ENCODE measurements at regions not wholly inside any gene's neighbourhood (a gene's known extent, or its start where the extent isn't known, plus 50 kb on each side); places are given as distances from the start of the nearest gene placed in this dataset.

DNA sequence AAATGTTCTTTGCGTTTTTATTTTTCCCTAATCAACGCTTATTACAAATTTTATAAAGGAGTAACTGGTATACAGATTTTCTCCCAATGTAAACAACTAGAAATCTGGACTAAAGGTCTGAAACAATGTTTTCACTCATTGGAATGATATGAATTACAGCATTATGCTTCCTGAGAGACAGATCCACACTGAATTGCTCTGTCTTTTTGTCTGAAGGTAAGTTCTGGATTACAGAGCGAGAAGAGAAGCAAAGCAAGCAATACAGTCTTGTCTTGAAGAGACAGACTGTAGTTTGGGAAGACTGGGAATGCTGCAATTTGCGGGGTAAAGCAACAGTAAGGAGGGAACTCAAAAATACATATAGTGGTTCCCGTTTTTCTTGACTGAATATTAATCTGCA, 262.2 kb upstream of the PABPC4L start:
- TF ChIP-seq POLR2A (IDR thresholded peaks at IDR 0.05) = no peak
- TF ChIP-seq, protein P1, sequence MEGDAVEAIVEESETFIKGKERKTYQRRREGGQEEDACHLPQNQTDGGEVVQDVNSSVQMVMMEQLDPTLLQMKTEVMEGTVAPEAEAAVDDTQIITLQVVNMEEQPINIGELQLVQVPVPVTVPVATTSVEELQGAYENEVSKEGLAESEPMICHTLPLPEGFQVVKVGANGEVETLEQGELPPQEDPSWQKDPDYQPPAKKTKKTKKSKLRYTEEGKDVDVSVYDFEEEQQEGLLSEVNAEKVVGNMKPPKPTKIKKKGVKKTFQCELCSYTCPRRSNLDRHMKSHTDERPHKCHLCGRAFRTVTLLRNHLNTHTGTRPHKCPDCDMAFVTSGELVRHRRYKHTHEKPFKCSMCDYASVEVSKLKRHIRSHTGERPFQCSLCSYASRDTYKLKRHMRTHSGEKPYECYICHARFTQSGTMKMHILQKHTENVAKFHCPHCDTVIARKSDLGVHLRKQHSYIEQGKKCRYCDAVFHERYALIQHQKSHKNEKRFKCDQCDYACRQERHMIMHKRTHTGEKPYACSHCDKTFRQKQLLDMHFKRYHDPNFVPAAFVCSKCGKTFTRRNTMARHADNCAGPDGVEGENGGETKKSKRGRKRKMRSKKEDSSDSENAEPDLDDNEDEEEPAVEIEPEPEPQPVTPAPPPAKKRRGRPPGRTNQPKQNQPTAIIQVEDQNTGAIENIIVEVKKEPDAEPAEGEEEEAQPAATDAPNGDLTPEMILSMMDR (IDR thresholded peaks at IDR 0.05) = no peak
- H3K36me3 ChIP-seq = no peaks in the 10 kb centered on the region
- intact Hi-C loops (cut with DNase I) = no loop called here

DNA sequence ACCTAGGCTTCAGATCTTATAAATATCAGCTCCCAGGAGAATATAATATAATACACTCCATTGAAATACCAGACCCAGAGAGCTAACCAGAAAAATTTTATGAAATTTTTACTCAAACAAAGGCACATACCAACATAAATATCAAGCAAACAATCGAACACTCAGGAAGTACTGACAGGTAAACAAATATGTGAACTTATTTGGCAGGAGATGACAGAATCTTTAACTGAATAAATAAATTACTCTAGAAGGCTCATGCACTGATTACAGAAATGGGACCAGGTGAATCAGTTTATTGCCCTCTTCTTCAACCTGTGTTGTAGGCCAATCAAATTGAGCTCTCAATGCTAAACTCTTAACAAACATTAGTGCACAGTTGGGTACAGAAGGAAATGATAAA, 225.2 kb upstream of the PABPC4L start:
- 72 to 73% methylated on average over 1 of the region's 1 CpG for WGBS, 2 donors
- intact Hi-C loops (cut with DNase I) = no loop called here

More for the DNA sequence above, 262.2 kb upstream of the PABPC4L start:
- DNase-seq = no peak
- H3K27me3 ChIP-seq = no peaks in the 10 kb centered on the region
- WGBS, 2 donors = 89 to 93% methylated on average over 5 of the region's 5 CpGs
- H3K27ac ChIP-seq = no peak overlapping the region
- H3K4me3 ChIP-seq (replicated peaks in 1 of 3) = no peak overlapping the region
- no peaks in the 10 kb centered on the region for H3K9me3 ChIP-seq
- H3K4me1 ChIP-seq = no peaks in the 10 kb centered on the region

DNA sequence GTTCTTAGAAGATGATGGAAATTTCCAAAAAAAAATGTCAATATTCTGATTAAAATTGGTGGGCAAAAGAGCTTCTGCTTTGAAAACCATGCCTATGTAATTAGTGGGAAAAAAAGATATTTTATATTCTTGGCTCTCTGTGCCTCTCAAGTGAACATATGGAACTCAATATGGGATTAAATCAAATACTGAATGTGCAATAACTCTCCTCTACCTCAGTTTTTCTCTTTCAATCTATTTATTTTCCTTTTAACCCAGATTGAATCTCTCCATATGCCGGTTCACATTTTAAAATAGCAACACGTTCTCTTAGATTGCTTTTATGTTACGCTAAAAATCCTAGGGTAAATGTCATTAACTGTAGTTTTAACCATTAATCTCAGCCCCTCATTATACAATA, 224.2 kb upstream of the PABPC4L start:
- no peaks in the 10 kb centered on the region for H3K4me1 ChIP-seq
- TF ChIP-seq, protein P1 (IDR thresholded peaks at IDR 0.05) = no peak
- no peak for TF ChIP-seq POLR2A (IDR thresholded peaks at IDR 0.05)
- no peak for DNase-seq
- H3K9me3 ChIP-seq = no peaks in the 10 kb centered on the region
- WGBS, 2 donors = 60 to 89% methylated on average over 3 of the region's 3 CpGs
- H3K27ac ChIP-seq = no peak overlapping the region
- H3K27me3 ChIP-seq = no peaks in the 10 kb centered on the region
- no peaks in the 10 kb centered on the region for H3K36me3 ChIP-seq
- no peak overlapping the region for H3K4me3 ChIP-seq (replicated peaks in 1 of 3)
- intact Hi-C loops (cut with DNase I) = no loop called here

More for the DNA sequence above, 225.2 kb upstream of the PABPC4L start:
- Histone ChIP-seq H3K9me3 (no peaks in the 10 kb centered on the region), H3K36me3 (no peaks in the 10 kb centered on the region), H3K4me3 (replicated peaks in 1 of 3) (no peak overlapping the region), H3K27me3 (no peaks in the 10 kb centered on the region), H3K27ac (no peak overlapping the region), H3K4me1 (no peaks in the 10 kb centered on the region)
- DNase-seq = no peak
- no peak for TF ChIP-seq POLR2A (IDR thresholded peaks at IDR 0.05)
- TF ChIP-seq, protein P1 (IDR thresholded peaks at IDR 0.05) = no peak

DNA sequence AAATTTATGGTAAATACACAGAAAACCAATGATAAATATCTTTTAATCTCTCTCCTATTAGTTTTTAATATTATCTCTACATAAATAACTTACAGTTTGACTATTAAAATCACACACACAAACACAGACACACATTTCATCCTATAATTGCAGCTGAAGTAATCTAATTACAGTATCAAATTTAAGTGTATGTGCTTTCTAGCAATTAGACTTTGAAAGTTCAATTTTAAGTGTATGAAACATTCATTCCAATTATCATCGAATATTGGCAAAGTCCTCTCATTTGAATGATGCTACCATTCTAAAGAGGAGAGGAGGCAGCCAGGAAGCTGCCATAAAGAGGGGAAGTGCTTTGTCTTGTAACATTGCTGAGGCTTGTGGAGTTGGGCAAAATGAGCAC, 221.2 kb upstream of the PABPC4L start:
- Histone ChIP-seq H3K36me3 (no peaks in the 10 kb centered on the region), H3K9me3 (no peaks in the 10 kb centered on the region), H3K27ac (no peak overlapping the region), H3K4me3 (replicated peaks in 1 of 3) (no peak overlapping the region), H3K4me1 (no peaks in the 10 kb centered on the region), H3K27me3 (no peaks in the 10 kb centered on the region)
- WGBS, 2 donors = 60 to 65% methylated on average over 1 of the region's 1 CpG
- DNase-seq = no peak
- intact Hi-C loops (cut with DNase I) = no loop called here
- TF ChIP-seq, protein P1 (IDR thresholded peaks at IDR 0.05) = no peak
- TF ChIP-seq POLR2A (IDR thresholded peaks at IDR 0.05) = no peak

DNA sequence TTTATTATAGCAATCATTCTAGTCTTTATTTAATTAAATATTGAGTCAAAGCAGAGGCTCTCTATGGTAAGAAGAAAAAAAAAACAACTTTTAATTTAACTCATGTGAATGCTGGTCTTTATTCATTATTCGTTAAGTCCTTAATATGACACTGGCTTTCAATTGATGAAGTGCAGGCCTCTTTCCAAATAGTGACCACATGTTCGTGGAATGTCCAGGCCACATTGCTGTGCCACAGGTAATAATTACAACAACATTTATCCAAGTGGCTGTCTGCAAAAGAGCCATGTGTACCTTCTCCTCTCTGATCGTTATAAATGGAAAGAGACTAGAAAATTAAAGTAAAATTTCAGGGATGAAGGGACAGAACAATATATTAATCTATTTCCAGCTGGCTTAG, 220.1 kb upstream of the PABPC4L start:
- WGBS, 2 donors = 70 to 80% methylated on average over 3 of the region's 3 CpGs
- TF ChIP-seq, protein P1 (IDR thresholded peaks at IDR 0.05) = no peak
- no peak for TF ChIP-seq POLR2A (IDR thresholded peaks at IDR 0.05)
- Histone ChIP-seq H3K4me1 (no peaks in the 10 kb centered on the region), H3K36me3 (no peaks in the 10 kb centered on the region), H3K9me3 (no peaks in the 10 kb centered on the region), H3K27ac (no peak overlapping the region), H3K27me3 (no peaks in the 10 kb centered on the region), H3K4me3 (replicated peaks in 1 of 3) (no peak overlapping the region)
- DNase-seq = no peak
- intact Hi-C loops (cut with DNase I) = no loop called here

All from thyroid gland (tissue), 4 donors.